Body of pancreas (tissue), 4 donors: ENCODE measurements at regions not wholly inside any gene's neighbourhood (a gene's known extent, or its start where the extent isn't known, plus 50 kb on each side); places are given as distances from the start of the nearest gene placed in this dataset.

Source experiments
- ATAC-seq: fragments of 150-250 bp; one replicate; pipeline ENCODE4 v1.9.1; 2016
- DNase-seq, 4 donors: peaks; one replicate each; pipeline ENCODE4 v3.0.0-alpha.2; 2019
- H3K27ac ChIP-seq, 4 donors: fragments of 200-600 bp; sonication (generic); 1 replicate in 3 of 4; 2 replicates in 1 of 4; pipeline versions ENCODE4 v1.5.1 to v1.6.1; 2016 to 2019; ENCODE audit warnings: mild to moderate bottlenecking in 1 of 4, mixed read lengths in 1 of 4, moderate library complexity in 1 of 4
- H3K27me3 ChIP-seq, 2 donors: fragments of 200-600 bp; sonication (generic); one replicate each; pipeline ENCODE4 v1.6.0; 2016; ENCODE audit warnings: mild to moderate bottlenecking in 1 of 2
- H3K36me3 ChIP-seq, 2 donors: fragments of 200-600 bp; sonication (generic); replicated peaks in 1 of 2; 2 replicates each; pipeline ENCODE4 v1.5.1; 2016; ENCODE audit warnings: low read depth in 2 of 2; ENCODE audit not compliant: insufficient read depth in 1 of 2
- H3K4me1 ChIP-seq: fragments of 200-600 bp; sonication (generic); one replicate; pipeline ENCODE4 v1.6.0; 2016
- H3K4me3 ChIP-seq, 2 donors: fragments of 200-600 bp; sonication (generic); 1 replicate in 1 of 2; 2 replicates in 1 of 2; pipeline ENCODE4 v1.5.1; 2016 to 2019
- H3K9me3 ChIP-seq, 3 donors: fragments of 200-600 bp; sonication (generic); 1 replicate in 2 of 3; 2 replicates in 1 of 3; pipeline ENCODE4 v1.5.1; 2016
- CTCF ChIP-seq, 7 experiments: fragments of 450-650 bp in 4 of 7; fragments of 200-600 bp in 3 of 7; sonication (generic) in 3 of 7; IDR thresholded peaks; one replicate each; pipeline ENCODE4 v1.5.1; 2016 to 2019; ENCODE audit warnings: antibody characterized with exemption in 7 of 7
- POLR2A ChIP-seq, 3 donors: fragments of 450-650 bp; IDR thresholded peaks; one replicate each; pipeline ENCODE4 v1.6.1; 2016; ENCODE audit warnings: antibody characterized with exemption in 3 of 3, mild to moderate bottlenecking in 2 of 3
- WGBS, 2 donors: methylation state at CpG; one replicate each; pipeline ENCODE4 v1.1.5; 2017; 5-methylcytosine and 5-hydroxymethylcytosine counted together
- intact Hi-C: fragments of 100-400 bp; cut with DNase I; formaldehyde crosslinking; loops from one replicate; pipeline ENCODE4 v1.15.1; 2023

GRCh38 chr2:51959696-51960095 is 927.8 kb upstream of the NRXN1 start:
- intact Hi-C loops: no loop called here
- 30 to 31% methylated on average over 2 of the region's 2 CpGs for WGBS, 2 donors
- no peaks in the 10 kb centered on the region for H3K36me3 ChIP-seq
- DNase-seq (no peak), ATAC-seq (no peak)
- H3K4me1 ChIP-seq: no peaks in the 10 kb centered on the region
- no peak for TF ChIP-seq CTCF (IDR thresholded peaks at IDR 0.05)
- no peak for TF ChIP-seq POLR2A (IDR thresholded peaks at IDR 0.05)
- no peaks in the 10 kb centered on the region for H3K9me3 ChIP-seq
- H3K4me3 ChIP-seq: no peak overlapping the region
- H3K27ac ChIP-seq: no peak overlapping the region
- no peaks in the 10 kb centered on the region for H3K27me3 ChIP-seq

GRCh38 chr2:51953931-51954330 is 922.0 kb upstream of the NRXN1 start:
- no peaks in the 10 kb centered on the region for H3K27me3 ChIP-seq
- H3K27ac ChIP-seq: no peak overlapping the region
- intact Hi-C loops: no loop called here
- H3K9me3 ChIP-seq: peaks cover 0 to 11% (median 0%) of the 10 kb centered on the region in 3 donors
- no peak overlapping the region for H3K4me3 ChIP-seq
- TF ChIP-seq POLR2A (IDR thresholded peaks at IDR 0.05) (no peak), CTCF (IDR thresholded peaks at IDR 0.05) (no peak)
- no peaks in the 10 kb centered on the region for H3K36me3 ChIP-seq
- DNase-seq (no peak), ATAC-seq (no peak)
- H3K4me1 ChIP-seq: no peaks in the 10 kb centered on the region

- DNase-seq (no peak), ATAC-seq (no peak)
- no peak for TF ChIP-seq CTCF (IDR thresholded peaks at IDR 0.05)
- no peak for TF ChIP-seq POLR2A (IDR thresholded peaks at IDR 0.05)
- Histone ChIP-seq H3K4me3 (no peak overlapping the region), H3K27ac (no peak overlapping the region), H3K36me3 (no peaks in the 10 kb centered on the region), H3K27me3 (no peaks in the 10 kb centered on the region), H3K9me3 (no peaks in the 10 kb centered on the region), H3K4me1 (no peaks in the 10 kb centered on the region)
- intact Hi-C loops: no loop called here
Observed at GRCh38 chr2:51921076-51921475, 889.1 kb upstream of the NRXN1 start.

GRCh38 chr2:51920509-51920908 is 888.6 kb upstream of the NRXN1 start:
- intact Hi-C loops: no loop called here
- 64% methylated on average over 6 of the region's 6 CpGs for WGBS, 2 donors
- TF ChIP-seq POLR2A (IDR thresholded peaks at IDR 0.05) (no peak), CTCF (IDR thresholded peaks at IDR 0.05) (no peak)
- no peak for ATAC-seq
- Histone ChIP-seq H3K9me3 (no peaks in the 10 kb centered on the region), H3K4me1 (no peaks in the 10 kb centered on the region), H3K4me3 (no peak overlapping the region), H3K36me3 (no peaks in the 10 kb centered on the region), H3K27me3 (no peaks in the 10 kb centered on the region), H3K27ac (no peak overlapping the region)
- DNase-seq: no peak

DNA sequence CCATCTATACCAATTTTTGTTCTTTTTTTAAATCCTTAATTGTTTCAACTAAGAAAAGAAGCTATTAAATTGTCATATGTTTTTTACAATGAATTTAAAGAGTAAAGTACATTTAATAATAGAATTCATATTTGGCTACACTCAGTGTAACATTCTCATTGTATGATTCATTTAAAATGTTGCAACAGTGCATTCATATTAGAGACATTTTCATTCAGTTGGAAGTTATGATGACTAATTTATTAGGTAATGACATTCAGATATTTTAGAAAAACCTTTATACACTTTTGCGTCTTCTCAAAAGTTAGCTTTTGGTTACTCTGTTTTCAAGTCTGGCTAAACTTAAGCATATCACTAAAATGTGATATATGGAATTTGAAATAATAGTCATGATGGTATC is 887.5 kb upstream of the NRXN1 start:
- H3K27ac ChIP-seq: no peak overlapping the region
- intact Hi-C loops: no loop called here
- TF ChIP-seq POLR2A (IDR thresholded peaks at IDR 0.05): no peak
- TF ChIP-seq CTCF (IDR thresholded peaks at IDR 0.05): no peak
- no peaks in the 10 kb centered on the region for H3K36me3 ChIP-seq
- WGBS, 2 donors: 87 to 94% methylated on average over 1 of the region's 1 CpG
- H3K9me3 ChIP-seq: no peaks in the 10 kb centered on the region
- ATAC-seq (no peak), DNase-seq (no peak)
- no peaks in the 10 kb centered on the region for H3K4me1 ChIP-seq
- H3K4me3 ChIP-seq: no peak overlapping the region
- no peaks in the 10 kb centered on the region for H3K27me3 ChIP-seq
